GM23338 (cell line): ENCODE measurements at regions not wholly inside any gene's neighbourhood (a gene's known extent, or its start where the extent isn't known, plus 50 kb on each side); places are given as distances from the start of the nearest gene placed in this dataset.

Experiments
- ATAC-seq: fragments of 200-7000 bp; cut with Tn5 transposase; 3 replicates; pipeline ENCODE4 v1.9.1; 2020
- DNase-seq: peaks from one replicate; pipeline ENCODE4 v3.0.0-alpha.2; 2015; ENCODE audit warnings: low spot score
- H2AFZ ChIP-seq: fragments of 200-600 bp; sonication (generic); 2 replicates; pipeline ENCODE4 v1.8.0; 2016; ENCODE audit warnings: antibody characterized with exemption, mild to moderate bottlenecking, moderate library complexity
- H3F3A ChIP-seq: fragments of 200-600 bp; sonication (generic); replicated peaks from 2 replicates; pipeline ENCODE4 v1.8.0; 2017; ENCODE audit warnings: antibody characterized with exemption, mixed run types, low read depth
- H3K27ac ChIP-seq: fragments of 200-600 bp; sonication (generic); 2 replicates; pipeline ENCODE4 v1.6.1; 2016; ENCODE audit warnings: low read depth
- H3K27me3 ChIP-seq: fragments of 200-600 bp; sonication (generic); 2 replicates; pipeline ENCODE4 v1.8.0; 2016; ENCODE audit warnings: mild to moderate bottlenecking, mixed run types, moderate library complexity; ENCODE audit not compliant: insufficient read depth
- H3K36me3 ChIP-seq: fragments of 200-600 bp; sonication (generic); 2 replicates; pipeline ENCODE4 v1.8.0; 2016; ENCODE audit warnings: mild to moderate bottlenecking; ENCODE audit not compliant: insufficient read depth
- H3K4me1 ChIP-seq: fragments of 200-600 bp; sonication (generic); 2 replicates; pipeline ENCODE4 v1.8.0; 2016; ENCODE audit warnings: mild to moderate bottlenecking, moderate library complexity; ENCODE audit not compliant: insufficient read depth
- H3K4me2 ChIP-seq: fragments of 200-600 bp; sonication (generic); 2 replicates; pipeline ENCODE4 v1.7.1; 2017; ENCODE audit warnings: mixed run types
- H3K4me3 ChIP-seq: fragments of 200-600 bp; sonication (generic); 2 replicates; pipeline ENCODE4 v1.6.1; 2016; ENCODE audit warnings: mixed run types
- H3K79me2 ChIP-seq: fragments of 200-600 bp; sonication (generic); replicated peaks from 2 replicates; pipeline ENCODE4 v1.8.0; 2017; ENCODE audit warnings: mild to moderate bottlenecking; ENCODE audit not compliant: insufficient read depth
- H3K9me2 ChIP-seq: fragments of 200-600 bp; sonication (generic); 2 replicates; pipeline ENCODE4 v1.8.0; 2017; ENCODE audit not compliant: insufficient read depth
- H4K20me1 ChIP-seq: fragments of 200-600 bp; sonication (generic); replicated peaks from 2 replicates; pipeline ENCODE4 v1.8.0; 2017; ENCODE audit warnings: mild to moderate bottlenecking; ENCODE audit not compliant: insufficient read depth
- H3K27ac Mint-ChIP-seq: 2 replicates; pipeline ENCODE4 v1.8.0; 2020; ENCODE audit warnings: inconsistent platforms, mild to moderate bottlenecking, moderate library complexity, mixed read lengths
- H3K27me3 Mint-ChIP-seq: 3 replicates; pipeline ENCODE4 v1.8.0; 2022; ENCODE audit warnings: low read depth, mild to moderate bottlenecking, moderate library complexity, mixed read lengths, inconsistent platforms; ENCODE audit not compliant: insufficient read depth, poor library complexity
- H3K36me3 Mint-ChIP-seq: 3 replicates; pipeline ENCODE4 v1.8.0; 2021; ENCODE audit warnings: low read depth, mild to moderate bottlenecking, inconsistent platforms, moderate library complexity, mixed read lengths
- H3K4me1 Mint-ChIP-seq: 3 replicates; pipeline ENCODE4 v1.8.0; 2020; ENCODE audit warnings: mild to moderate bottlenecking, inconsistent platforms, mixed read lengths
- H3K4me3 Mint-ChIP-seq: 3 replicates; pipeline ENCODE4 v1.8.0; 2021; ENCODE audit warnings: moderate library complexity, mild to moderate bottlenecking, inconsistent platforms, mixed read lengths
- H3K9me3 Mint-ChIP-seq: 3 replicates; pipeline ENCODE4 v1.8.0; 2020; ENCODE audit warnings: moderate library complexity, mild to moderate bottlenecking, inconsistent platforms, mixed read lengths
- CREB1 ChIP-seq: fragments of 250-450 bp; sonication (Bioruptor Pico); IDR thresholded peaks from 2 replicates; pipeline ENCODE4 v1.5.0; 2020; ENCODE audit warnings: low read depth, mild to moderate bottlenecking, moderate library complexity
- EZH2 ChIP-seq: fragments of 200-600 bp; sonication (generic); IDR thresholded peaks from one replicate; pipeline ENCODE4 v1.8.0; 2017; ENCODE audit warnings: antibody characterized with exemption, mild to moderate bottlenecking, low read depth; ENCODE audit not compliant: unreplicated experiment
- EZH2phosphoT487 ChIP-seq: fragments of 200-600 bp; sonication (generic); IDR thresholded peaks from one replicate; pipeline ENCODE4 v1.8.1; 2018; ENCODE audit warnings: antibody characterized with exemption; ENCODE audit not compliant: unreplicated experiment
- JUNB ChIP-seq: IDR thresholded peaks from one replicate; pipeline ENCODE4 v1.6.1; 2016; ENCODE audit warnings: antibody characterized with exemption; ENCODE audit not compliant: unreplicated experiment
- NANOG ChIP-seq: IDR thresholded peaks from 2 replicates; pipeline ENCODE4 v1.6.1; 2016; ENCODE audit warnings: antibody characterized with exemption, borderline replicate concordance
- POLR2AphosphoS5 ChIP-seq: IDR thresholded peaks from 2 replicates; pipeline ENCODE4 v1.6.1; 2016; ENCODE audit warnings: antibody characterized with exemption, low read depth
- STAT1 ChIP-seq: IDR thresholded peaks from one replicate; pipeline ENCODE4 v1.6.1; 2016; ENCODE audit warnings: antibody characterized with exemption; ENCODE audit not compliant: unreplicated experiment
- ZNF114 ChIP-seq: fragments of 250-450 bp; sonication (Bioruptor Pico); IDR thresholded peaks from 2 replicates; pipeline ENCODE4 v1.5.0; 2020; ENCODE audit warnings: mild to moderate bottlenecking, moderate library complexity
- ZNF331 ChIP-seq: fragments of 250-450 bp; sonication (Bioruptor Pico); IDR thresholded peaks from 2 replicates; pipeline ENCODE4 v1.5.0; 2020; ENCODE audit warnings: low read depth, mild to moderate bottlenecking, moderate library complexity
- TF ChIP-seq, protein P1 (sequence below): IDR thresholded peaks from 2 replicates; pipeline ENCODE4 v1.6.1; 2016; ENCODE audit warnings: antibody characterized with exemption
- TF ChIP-seq, protein P2 (sequence below): fragments of 250-450 bp; sonication (Bioruptor Pico); IDR thresholded peaks from 2 replicates; pipeline ENCODE4 v1.5.0; 2020; ENCODE audit warnings: mild to moderate bottlenecking, moderate library complexity
- TF ChIP-seq, protein P3 (sequence below), 2 experiments: fragments of 200-600 bp in 1 of 2; sonication (generic) in 1 of 2; conservative IDR thresholded peaks; 2 replicates each; pipeline versions ENCODE4 v1.5.1 to v1.6.1; 2016 to 2017; ENCODE audit warnings: antibody characterized with exemption in 2 of 2, low read depth in 2 of 2, mild to moderate bottlenecking in 2 of 2, moderate library complexity in 1 of 2
- TF ChIP-seq, protein P4 (sequence below): IDR thresholded peaks from one replicate; pipeline ENCODE4 v1.6.1; 2018; ENCODE audit warnings: antibody characterized with exemption; ENCODE audit not compliant: unreplicated experiment

DNA sequence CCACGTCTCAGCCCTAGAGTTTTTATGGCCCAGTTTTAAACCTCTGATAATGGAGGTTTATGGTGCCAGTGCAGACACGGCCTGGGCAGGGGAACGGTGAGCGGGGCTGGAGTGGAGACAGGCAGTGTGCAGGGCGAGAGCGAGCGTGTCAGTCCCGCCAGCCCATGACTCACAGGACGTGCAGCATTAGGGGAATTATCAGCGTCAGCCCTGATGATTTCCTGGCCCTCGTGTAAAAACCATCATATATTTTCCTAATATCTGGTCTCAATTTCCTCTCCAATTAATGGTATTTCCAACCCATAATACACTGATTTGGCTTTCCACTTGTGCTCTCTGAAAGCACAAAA lies 104.6 kb upstream of the VSTM2B start (continued):
- TF ChIP-seq, protein P1, sequence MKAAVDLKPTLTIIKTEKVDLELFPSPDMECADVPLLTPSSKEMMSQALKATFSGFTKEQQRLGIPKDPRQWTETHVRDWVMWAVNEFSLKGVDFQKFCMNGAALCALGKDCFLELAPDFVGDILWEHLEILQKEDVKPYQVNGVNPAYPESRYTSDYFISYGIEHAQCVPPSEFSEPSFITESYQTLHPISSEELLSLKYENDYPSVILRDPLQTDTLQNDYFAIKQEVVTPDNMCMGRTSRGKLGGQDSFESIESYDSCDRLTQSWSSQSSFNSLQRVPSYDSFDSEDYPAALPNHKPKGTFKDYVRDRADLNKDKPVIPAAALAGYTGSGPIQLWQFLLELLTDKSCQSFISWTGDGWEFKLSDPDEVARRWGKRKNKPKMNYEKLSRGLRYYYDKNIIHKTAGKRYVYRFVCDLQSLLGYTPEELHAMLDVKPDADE: no peak

DNA sequence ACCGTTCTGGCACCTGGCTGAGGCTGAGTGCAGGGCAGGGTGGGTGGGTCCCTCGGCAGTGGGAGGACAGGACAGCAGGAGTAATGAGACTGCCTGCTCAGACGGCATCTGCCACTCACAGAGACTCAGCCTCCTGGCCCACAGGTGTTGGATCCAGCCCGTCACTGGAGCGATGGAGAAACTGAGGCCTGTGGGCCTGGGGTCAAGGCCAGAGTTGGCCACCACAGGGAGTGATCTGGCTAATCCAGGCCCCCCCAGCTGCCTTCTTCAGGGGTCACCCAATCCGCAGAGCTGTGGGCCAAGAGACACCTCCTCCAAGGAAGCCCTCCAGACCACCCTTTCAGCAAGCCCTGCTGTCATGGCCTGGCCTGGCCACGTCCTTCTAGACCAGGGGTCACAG lies 103.7 kb upstream of the VSTM2B start:
- Histone ChIP-seq H3K27me3 (no peaks in the 10 kb centered on the region), H3K4me3 (no peak overlapping the region), H2AFZ (no peak overlapping the region), H3K4me1 (no peaks in the 10 kb centered on the region), H3K4me2 (no peak overlapping the region), H4K20me1 (no peaks in the 10 kb centered on the region), H3K9me2 (no peaks in the 10 kb centered on the region), H3K79me2 (no peaks in the 10 kb centered on the region), H3F3A (no peaks in the 10 kb centered on the region), H3K27ac (no peak overlapping the region), H3K36me3 (no peaks in the 10 kb centered on the region)
- Mint-ChIP-seq H3K4me1 (no peaks in the 10 kb centered on the region; the same call in 2 of the 3 replicates), H3K9me3 (peaks cover 33% of the 10 kb centered on the region), H3K4me3 (no peak overlapping the region), H3K36me3 (peaks cover 13% of the 10 kb centered on the region), H3K27me3 (peaks cover 8% of the 10 kb centered on the region), H3K27ac (no peak overlapping the region)
- ATAC-seq: no peak
- TF ChIP-seq, protein P2, sequence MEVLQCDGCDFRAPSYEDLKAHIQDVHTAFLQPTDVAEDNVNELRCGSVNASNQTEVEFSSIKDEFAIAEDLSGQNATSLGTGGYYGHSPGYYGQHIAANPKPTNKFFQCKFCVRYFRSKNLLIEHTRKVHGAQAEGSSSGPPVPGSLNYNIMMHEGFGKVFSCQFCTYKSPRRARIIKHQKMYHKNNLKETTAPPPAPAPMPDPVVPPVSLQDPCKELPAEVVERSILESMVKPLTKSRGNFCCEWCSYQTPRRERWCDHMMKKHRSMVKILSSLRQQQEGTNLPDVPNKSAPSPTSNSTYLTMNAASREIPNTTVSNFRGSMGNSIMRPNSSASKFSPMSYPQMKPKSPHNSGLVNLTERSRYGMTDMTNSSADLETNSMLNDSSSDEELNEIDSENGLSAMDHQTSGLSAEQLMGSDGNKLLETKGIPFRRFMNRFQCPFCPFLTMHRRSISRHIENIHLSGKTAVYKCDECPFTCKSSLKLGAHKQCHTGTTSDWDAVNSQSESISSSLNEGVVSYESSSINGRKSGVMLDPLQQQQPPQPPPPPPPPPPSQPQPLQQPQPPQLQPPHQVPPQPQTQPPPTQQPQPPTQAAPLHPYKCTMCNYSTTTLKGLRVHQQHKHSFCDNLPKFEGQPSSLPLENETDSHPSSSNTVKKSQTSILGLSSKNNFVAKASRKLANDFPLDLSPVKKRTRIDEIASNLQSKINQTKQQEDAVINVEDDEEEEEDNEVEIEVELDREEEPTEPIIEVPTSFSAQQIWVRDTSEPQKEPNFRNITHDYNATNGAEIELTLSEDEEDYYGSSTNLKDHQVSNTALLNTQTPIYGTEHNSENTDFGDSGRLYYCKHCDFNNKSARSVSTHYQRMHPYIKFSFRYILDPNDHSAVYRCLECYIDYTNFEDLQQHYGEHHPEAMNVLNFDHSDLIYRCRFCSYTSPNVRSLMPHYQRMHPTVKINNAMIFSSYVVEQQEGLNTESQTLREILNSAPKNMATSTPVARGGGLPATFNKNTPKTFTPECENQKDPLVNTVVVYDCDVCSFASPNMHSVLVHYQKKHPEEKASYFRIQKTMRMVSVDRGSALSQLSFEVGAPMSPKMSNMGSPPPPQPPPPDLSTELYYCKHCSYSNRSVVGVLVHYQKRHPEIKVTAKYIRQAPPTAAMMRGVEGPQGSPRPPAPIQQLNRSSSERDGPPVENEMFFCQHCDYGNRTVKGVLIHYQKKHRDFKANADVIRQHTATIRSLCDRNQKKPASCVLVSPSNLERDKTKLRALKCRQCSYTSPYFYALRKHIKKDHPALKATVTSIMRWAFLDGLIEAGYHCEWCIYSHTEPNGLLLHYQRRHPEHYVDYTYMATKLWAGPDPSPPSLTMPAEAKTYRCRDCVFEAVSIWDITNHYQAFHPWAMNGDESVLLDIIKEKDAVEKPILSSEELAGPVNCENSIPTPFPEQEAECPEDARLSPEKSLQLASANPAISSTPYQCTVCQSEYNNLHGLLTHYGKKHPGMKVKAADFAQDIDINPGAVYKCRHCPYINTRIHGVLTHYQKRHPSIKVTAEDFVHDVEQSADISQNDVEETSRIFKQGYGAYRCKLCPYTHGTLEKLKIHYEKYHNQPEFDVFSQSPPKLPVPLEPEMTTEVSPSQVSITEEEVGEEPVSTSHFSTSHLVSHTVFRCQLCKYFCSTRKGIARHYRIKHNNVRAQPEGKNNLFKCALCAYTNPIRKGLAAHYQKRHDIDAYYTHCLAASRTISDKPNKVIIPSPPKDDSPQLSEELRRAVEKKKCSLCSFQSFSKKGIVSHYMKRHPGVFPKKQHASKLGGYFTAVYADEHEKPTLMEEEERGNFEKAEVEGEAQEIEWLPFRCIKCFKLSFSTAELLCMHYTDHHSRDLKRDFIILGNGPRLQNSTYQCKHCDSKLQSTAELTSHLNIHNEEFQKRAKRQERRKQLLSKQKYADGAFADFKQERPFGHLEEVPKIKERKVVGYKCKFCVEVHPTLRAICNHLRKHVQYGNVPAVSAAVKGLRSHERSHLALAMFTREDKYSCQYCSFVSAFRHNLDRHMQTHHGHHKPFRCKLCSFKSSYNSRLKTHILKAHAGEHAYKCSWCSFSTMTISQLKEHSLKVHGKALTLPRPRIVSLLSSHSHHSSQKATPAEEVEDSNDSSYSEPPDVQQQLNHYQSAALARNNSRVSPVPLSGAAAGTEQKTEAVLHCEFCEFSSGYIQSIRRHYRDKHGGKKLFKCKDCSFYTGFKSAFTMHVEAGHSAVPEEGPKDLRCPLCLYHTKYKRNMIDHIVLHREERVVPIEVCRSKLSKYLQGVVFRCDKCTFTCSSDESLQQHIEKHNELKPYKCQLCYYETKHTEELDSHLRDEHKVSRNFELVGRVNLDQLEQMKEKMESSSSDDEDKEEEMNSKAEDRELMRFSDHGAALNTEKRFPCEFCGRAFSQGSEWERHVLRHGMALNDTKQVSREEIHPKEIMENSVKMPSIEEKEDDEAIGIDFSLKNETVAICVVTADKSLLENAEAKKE: no peak
- TF ChIP-seq, protein P3, sequence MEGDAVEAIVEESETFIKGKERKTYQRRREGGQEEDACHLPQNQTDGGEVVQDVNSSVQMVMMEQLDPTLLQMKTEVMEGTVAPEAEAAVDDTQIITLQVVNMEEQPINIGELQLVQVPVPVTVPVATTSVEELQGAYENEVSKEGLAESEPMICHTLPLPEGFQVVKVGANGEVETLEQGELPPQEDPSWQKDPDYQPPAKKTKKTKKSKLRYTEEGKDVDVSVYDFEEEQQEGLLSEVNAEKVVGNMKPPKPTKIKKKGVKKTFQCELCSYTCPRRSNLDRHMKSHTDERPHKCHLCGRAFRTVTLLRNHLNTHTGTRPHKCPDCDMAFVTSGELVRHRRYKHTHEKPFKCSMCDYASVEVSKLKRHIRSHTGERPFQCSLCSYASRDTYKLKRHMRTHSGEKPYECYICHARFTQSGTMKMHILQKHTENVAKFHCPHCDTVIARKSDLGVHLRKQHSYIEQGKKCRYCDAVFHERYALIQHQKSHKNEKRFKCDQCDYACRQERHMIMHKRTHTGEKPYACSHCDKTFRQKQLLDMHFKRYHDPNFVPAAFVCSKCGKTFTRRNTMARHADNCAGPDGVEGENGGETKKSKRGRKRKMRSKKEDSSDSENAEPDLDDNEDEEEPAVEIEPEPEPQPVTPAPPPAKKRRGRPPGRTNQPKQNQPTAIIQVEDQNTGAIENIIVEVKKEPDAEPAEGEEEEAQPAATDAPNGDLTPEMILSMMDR (conservative IDR thresholded peaks at IDR 0.05; ENCODE audit: low read depth in 2 of 2): no peak
- TF ChIP-seq, protein P1: no peak
- TF ChIP-seq POLR2AphosphoS5 (no peak), CREB1 (CRISPR knock-in tag) (no peak), STAT1 (no peak), ZNF331 (CRISPR knock-in tag) (no peak), JUNB (no peak), EZH2 (no peak), EZH2phosphoT487 (no peak), NANOG (no peak), ZNF114 (CRISPR knock-in tag) (no peak)
- TF ChIP-seq, protein P4, sequence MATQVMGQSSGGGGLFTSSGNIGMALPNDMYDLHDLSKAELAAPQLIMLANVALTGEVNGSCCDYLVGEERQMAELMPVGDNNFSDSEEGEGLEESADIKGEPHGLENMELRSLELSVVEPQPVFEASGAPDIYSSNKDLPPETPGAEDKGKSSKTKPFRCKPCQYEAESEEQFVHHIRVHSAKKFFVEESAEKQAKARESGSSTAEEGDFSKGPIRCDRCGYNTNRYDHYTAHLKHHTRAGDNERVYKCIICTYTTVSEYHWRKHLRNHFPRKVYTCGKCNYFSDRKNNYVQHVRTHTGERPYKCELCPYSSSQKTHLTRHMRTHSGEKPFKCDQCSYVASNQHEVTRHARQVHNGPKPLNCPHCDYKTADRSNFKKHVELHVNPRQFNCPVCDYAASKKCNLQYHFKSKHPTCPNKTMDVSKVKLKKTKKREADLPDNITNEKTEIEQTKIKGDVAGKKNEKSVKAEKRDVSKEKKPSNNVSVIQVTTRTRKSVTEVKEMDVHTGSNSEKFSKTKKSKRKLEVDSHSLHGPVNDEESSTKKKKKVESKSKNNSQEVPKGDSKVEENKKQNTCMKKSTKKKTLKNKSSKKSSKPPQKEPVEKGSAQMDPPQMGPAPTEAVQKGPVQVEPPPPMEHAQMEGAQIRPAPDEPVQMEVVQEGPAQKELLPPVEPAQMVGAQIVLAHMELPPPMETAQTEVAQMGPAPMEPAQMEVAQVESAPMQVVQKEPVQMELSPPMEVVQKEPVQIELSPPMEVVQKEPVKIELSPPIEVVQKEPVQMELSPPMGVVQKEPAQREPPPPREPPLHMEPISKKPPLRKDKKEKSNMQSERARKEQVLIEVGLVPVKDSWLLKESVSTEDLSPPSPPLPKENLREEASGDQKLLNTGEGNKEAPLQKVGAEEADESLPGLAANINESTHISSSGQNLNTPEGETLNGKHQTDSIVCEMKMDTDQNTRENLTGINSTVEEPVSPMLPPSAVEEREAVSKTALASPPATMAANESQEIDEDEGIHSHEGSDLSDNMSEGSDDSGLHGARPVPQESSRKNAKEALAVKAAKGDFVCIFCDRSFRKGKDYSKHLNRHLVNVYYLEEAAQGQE: no peak
- DNase-seq: no peak
